ENCODE measurements at regions not wholly inside any gene's neighbourhood (a gene's known extent, or its start where the extent isn't known, plus 50 kb on each side); places are given as distances from the start of the nearest gene placed in this dataset.

DNA sequence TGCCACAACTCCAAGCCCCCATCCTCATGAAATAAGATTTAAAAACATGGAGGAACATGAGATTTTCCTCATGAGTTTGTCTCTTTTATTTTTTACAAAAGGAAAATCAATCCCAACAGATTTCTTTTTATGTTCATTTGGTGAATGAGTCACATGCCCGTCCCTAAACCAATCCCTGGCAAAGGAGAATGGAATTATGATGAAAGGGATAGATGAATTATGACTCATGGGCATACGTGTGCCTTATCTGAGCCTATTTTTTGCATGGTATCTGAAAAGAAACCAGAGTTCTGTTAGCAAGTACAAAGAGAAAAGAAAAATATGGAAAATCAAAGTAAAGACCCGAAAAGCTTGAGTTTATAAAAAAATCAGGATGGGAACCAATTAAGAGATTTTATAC lies 267.5 kb upstream of the TMEM161B start:
- TF ChIP-seq, protein P1, sequence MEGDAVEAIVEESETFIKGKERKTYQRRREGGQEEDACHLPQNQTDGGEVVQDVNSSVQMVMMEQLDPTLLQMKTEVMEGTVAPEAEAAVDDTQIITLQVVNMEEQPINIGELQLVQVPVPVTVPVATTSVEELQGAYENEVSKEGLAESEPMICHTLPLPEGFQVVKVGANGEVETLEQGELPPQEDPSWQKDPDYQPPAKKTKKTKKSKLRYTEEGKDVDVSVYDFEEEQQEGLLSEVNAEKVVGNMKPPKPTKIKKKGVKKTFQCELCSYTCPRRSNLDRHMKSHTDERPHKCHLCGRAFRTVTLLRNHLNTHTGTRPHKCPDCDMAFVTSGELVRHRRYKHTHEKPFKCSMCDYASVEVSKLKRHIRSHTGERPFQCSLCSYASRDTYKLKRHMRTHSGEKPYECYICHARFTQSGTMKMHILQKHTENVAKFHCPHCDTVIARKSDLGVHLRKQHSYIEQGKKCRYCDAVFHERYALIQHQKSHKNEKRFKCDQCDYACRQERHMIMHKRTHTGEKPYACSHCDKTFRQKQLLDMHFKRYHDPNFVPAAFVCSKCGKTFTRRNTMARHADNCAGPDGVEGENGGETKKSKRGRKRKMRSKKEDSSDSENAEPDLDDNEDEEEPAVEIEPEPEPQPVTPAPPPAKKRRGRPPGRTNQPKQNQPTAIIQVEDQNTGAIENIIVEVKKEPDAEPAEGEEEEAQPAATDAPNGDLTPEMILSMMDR (IDR thresholded peaks at IDR 0.05; ENCODE audit: borderline replicate concordance, insufficient read depth, low read depth, low read length): no peak
- H3K4me3 ChIP-seq (ENCODE audit: low read depth, low read length): no peak overlapping the region

DNA sequence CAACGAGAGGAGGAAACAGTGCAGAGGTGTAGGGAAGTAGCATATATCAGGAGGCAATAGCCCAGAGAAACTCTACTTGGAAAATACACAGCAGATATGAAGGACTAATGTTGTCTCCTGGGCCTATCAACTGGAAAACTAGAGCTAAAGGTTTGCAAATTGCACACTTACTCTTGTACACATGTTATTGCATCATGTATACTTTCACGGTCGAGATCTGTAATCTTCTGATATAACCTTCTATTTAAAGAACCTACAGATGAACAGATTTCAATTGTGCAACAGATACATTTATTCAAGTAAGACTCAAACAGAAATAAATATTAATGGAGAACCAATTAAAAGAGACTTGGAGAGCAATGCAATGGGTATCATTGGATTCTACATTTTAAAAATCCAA lies 256.3 kb upstream of the TMEM161B start:
- TF ChIP-seq, protein P1 (IDR thresholded peaks at IDR 0.05; ENCODE audit: borderline replicate concordance, insufficient read depth, low read depth, low read length): no peak
- no peak overlapping the region for H3K4me3 ChIP-seq (ENCODE audit: low read depth, low read length)

DNA sequence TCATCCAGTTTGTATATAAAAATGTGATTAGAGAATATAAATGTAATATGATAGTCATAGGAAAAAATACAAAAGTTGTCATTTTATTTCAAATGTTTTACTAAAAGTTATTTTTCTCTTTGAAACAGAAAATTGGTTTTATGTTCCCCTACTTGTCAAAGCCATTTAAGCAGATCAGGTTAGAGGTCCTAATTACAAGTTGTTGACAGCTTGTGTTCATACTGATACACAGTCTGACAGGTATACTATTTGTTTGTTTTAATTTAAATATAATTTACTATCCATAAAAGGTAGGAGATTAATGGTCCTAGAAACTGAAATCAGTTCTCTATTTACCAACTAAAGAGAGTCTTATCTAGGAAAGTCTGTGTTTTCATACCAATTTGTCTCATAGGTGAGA lies 250.4 kb upstream of the TMEM161B start:
- no peak overlapping the region for H3K4me3 ChIP-seq (ENCODE audit: low read depth, low read length)
- TF ChIP-seq, protein P1 (IDR thresholded peaks at IDR 0.05; ENCODE audit: borderline replicate concordance, insufficient read depth, low read depth, low read length): no peak

DNA sequence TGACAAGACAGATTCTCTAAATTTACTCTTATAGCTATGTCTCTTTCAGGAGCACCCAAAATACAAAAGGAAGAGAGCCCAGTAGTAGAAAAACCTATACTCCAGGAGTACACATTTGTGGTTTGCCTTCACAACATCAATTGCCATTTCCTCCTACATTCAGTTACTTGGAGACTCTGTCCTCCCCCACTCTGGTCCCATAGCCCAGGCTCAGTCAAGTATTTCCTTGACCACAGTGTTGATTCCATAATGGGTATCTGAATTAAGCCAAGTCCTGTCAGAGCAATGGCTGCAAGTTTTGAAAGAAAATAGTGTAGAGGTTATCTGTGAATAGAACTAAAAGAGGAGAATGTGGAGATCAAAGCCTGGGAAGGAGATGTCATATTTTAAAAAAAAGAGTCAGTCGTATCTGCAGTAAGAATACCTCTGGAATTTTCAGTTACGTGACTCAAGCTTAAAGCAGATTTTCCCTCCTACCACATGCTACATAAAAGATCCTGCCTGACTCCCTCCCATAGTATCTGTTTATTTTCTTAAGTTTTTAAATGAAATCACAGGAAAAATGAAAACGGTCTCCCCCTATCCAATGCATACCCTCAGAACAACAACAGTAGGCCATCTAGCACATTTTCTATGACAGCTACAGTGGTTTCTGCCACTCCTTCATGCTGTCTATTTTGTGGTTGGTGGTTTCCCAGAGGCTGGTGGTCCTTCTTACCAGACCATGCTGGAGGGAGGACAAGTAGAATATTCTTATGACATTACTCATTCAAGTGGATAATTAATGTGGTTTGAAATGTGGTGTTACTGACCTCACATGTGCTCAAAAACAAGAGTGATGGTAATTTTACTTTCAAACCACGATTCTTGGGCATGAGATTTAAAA lies 249.7 kb upstream of the TMEM161B start:
- no peak overlapping the region for H3K4me3 ChIP-seq (ENCODE audit: low read depth, low read length)
- TF ChIP-seq, protein P1 (IDR thresholded peaks at IDR 0.05; ENCODE audit: borderline replicate concordance, insufficient read depth, low read depth, low read length): no peak

DNA sequence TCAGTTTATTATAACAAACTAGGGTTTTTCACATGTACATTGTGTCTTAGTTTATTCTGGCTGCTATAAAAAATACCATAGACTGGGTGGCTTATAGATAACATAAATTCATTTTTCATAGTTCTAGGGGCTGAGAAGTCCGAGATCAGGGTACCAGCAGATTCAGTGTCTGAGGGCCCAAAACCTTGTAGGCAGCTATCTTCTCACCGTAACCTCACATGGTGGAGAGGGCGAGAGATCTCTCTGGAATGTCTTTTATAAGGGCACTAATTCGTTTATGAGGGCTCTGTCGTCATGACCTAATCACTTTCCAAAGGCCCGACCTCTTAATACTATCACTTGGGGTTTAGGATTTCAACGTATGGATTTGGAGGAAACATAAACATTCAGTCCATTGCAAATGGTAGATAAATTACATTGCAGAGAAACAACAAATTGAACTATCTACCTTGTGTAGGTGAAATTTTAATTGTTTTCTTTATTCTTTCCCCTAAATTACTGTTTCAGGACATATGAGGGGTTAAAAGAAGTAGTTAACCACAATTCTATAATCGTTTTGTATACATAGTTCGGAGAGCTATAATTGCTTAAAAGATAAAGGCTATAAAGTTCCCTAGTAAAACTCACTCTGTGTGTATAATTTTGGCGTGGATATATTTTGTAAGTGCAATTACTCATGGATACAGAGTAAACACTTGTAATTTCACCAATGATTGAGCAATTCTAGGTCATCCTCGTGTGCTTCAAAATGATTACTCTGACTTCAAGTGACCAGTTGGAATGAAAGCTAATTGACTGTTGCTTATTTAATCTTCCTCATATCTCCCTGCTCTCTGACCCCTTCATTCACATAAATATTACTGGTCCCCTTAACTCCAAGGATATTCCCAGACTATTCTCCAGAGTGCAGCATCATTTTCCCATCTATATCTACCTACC lies 247.5 kb upstream of the TMEM161B start:
- TF ChIP-seq, protein P1 (IDR thresholded peaks at IDR 0.05; ENCODE audit: borderline replicate concordance, insufficient read depth, low read depth, low read length): no peak
- no peak overlapping the region for H3K4me3 ChIP-seq (ENCODE audit: low read depth, low read length)

DNA sequence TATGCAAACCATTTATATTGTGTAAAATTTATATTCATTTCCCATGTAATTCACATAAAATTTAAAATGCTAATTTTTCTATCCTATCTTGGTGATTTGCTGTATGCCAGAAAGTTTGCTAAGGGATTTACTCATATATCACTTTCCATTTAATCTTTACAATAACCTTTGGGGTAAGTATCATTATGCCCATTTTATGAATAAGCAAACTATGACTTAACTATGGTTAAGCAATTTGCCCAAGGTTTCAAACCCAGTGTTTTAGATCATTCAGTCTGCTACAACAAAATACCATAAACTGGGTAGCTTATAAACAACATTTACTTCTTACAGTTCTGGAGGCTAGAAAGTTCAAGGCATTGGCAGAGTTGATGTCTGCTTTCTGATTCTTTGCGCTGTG lies 246.4 kb upstream of the TMEM161B start:
- H3K4me3 ChIP-seq (ENCODE audit: low read depth, low read length): no peak overlapping the region
- TF ChIP-seq, protein P1 (IDR thresholded peaks at IDR 0.05; ENCODE audit: borderline replicate concordance, insufficient read depth, low read depth, low read length): no peak
